ENCODE measurements at regions not wholly inside any gene's neighbourhood (a gene's known extent, or its start where the extent isn't known, plus 50 kb on each side); places are given as distances from the start of the nearest gene placed in this dataset.

DNA sequence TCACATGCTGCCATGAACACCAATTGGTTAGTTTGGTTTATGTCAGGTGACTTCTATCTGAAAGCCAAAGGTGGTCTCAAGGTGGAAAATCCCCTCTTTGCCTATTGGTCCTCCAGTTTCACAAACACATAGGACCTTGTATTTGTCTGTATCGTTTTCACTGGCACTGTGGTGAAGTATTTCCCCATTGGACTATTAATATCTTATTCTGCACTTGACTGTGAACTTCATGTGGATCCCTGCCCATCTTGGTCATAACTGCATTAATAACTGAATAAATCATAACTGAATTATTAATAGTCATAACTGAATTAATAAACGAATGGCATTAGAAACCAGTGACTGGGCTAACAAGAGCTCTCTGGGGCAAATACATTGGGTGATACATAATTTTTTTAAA is 341.3 kb upstream of the ADAMTS9 start:
- Histone ChIP-seq H3K9me2 (ENCODE audit: insufficient read depth) (peaks cover 6% of the 10 kb centered on the region), H3K4me1 (ENCODE audit: insufficient read depth) (peaks cover 4% of the 10 kb centered on the region; the same call in 1 of the 2 replicates), H3F3A (replicated peaks; ENCODE audit: low read depth) (no peaks in the 10 kb centered on the region; the same call in 1 of the 2 replicates), H3K4me2 (no peak overlapping the region), H3K36me3 (ENCODE audit: insufficient read depth) (no peaks in the 10 kb centered on the region), H3K27me3 (ENCODE audit: insufficient read depth) (no peaks in the 10 kb centered on the region), H3K79me2 (replicated peaks; ENCODE audit: insufficient read depth) (no peaks in the 10 kb centered on the region), H3K4me3 (no peak overlapping the region), H3K27ac (ENCODE audit: low read depth) (no peak overlapping the region), H4K20me1 (replicated peaks; ENCODE audit: insufficient read depth) (no peaks in the 10 kb centered on the region), H2AFZ (no peak overlapping the region)
- no peak for TF ChIP-seq JUNB (IDR thresholded peaks at IDR 0.05; ENCODE audit: unreplicated experiment)
- no peak for TF ChIP-seq POLR2AphosphoS5 (IDR thresholded peaks at IDR 0.05; ENCODE audit: low read depth)
- TF ChIP-seq ZNF462 (CRISPR knock-in tag; IDR thresholded peaks at IDR 0.05), result no peak
- no peak for TF ChIP-seq STAT1 (IDR thresholded peaks at IDR 0.05; ENCODE audit: unreplicated experiment)
- TF ChIP-seq NANOG (IDR thresholded peaks at IDR 0.05; ENCODE audit: borderline replicate concordance), result no peak
- no peak for TF ChIP-seq EZH2phosphoT487 (IDR thresholded peaks at IDR 0.05; ENCODE audit: unreplicated experiment)
- TF ChIP-seq, protein P1, sequence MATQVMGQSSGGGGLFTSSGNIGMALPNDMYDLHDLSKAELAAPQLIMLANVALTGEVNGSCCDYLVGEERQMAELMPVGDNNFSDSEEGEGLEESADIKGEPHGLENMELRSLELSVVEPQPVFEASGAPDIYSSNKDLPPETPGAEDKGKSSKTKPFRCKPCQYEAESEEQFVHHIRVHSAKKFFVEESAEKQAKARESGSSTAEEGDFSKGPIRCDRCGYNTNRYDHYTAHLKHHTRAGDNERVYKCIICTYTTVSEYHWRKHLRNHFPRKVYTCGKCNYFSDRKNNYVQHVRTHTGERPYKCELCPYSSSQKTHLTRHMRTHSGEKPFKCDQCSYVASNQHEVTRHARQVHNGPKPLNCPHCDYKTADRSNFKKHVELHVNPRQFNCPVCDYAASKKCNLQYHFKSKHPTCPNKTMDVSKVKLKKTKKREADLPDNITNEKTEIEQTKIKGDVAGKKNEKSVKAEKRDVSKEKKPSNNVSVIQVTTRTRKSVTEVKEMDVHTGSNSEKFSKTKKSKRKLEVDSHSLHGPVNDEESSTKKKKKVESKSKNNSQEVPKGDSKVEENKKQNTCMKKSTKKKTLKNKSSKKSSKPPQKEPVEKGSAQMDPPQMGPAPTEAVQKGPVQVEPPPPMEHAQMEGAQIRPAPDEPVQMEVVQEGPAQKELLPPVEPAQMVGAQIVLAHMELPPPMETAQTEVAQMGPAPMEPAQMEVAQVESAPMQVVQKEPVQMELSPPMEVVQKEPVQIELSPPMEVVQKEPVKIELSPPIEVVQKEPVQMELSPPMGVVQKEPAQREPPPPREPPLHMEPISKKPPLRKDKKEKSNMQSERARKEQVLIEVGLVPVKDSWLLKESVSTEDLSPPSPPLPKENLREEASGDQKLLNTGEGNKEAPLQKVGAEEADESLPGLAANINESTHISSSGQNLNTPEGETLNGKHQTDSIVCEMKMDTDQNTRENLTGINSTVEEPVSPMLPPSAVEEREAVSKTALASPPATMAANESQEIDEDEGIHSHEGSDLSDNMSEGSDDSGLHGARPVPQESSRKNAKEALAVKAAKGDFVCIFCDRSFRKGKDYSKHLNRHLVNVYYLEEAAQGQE (IDR thresholded peaks at IDR 0.05; ENCODE audit: unreplicated experiment), result no peak
- Mint-ChIP-seq H3K4me3 (no peak overlapping the region), H3K27me3 (ENCODE audit: insufficient read depth, low read depth, poor library complexity) (no peaks in the 10 kb centered on the region), H3K36me3 (ENCODE audit: low read depth) (peaks cover 10% of the 10 kb centered on the region), H3K27ac (no peak overlapping the region), H3K4me1 (peaks cover 30% of the 10 kb centered on the region), H3K9me3 (no peaks in the 10 kb centered on the region; the same call in 1 of the 3 replicates)
- DNase-seq (ENCODE audit: low spot score) (no peak), ATAC-seq (no peak)
